ENCODE measurements at regions not wholly inside any gene's neighbourhood (a gene's known extent, or its start where the extent isn't known, plus 50 kb on each side); places are given as distances from the start of the nearest gene placed in this dataset.
"Not testable (repeated sequence)": the region's sequence is repeated elsewhere in the genome, so short reads cannot be mapped to it uniquely, and the experiment has no call there.

- no peak for DNase-seq
These were observed 219.9 kb upstream of the IRS2 start for GRCh38 chr13:110006304-110006703.

DNA sequence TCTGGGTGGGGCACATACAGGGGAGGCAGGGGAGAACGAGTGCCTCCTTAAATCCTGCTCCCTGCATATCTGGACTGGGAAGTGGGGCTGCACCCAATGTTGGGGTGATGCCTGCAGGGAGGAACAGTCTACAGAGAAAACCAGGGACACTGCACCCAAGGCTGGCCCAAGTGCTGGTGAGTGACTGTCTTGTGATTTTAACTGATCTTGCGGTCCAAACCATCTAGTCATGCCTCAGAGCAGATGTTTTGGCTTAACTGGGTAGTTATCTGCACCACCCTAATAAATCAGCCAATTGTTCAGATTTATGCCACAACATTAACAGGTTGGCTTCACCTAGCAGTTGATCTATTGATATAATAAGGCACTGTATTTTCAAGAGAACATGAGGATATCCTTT lies 219.2 kb upstream of the IRS2 start:
- no peak for DNase-seq

GRCh38 chr13:110004814-110005213 lies 218.4 kb upstream of the IRS2 start:
- DNase-seq, result no peak

GRCh38 chr13:110001670-110002275 lies 215.4 kb upstream of the IRS2 start:
- no peak for DNase-seq

GRCh38 chr13:110000534-110001345 lies 214.4 kb upstream of the IRS2 start:
- no peak for DNase-seq

DNA sequence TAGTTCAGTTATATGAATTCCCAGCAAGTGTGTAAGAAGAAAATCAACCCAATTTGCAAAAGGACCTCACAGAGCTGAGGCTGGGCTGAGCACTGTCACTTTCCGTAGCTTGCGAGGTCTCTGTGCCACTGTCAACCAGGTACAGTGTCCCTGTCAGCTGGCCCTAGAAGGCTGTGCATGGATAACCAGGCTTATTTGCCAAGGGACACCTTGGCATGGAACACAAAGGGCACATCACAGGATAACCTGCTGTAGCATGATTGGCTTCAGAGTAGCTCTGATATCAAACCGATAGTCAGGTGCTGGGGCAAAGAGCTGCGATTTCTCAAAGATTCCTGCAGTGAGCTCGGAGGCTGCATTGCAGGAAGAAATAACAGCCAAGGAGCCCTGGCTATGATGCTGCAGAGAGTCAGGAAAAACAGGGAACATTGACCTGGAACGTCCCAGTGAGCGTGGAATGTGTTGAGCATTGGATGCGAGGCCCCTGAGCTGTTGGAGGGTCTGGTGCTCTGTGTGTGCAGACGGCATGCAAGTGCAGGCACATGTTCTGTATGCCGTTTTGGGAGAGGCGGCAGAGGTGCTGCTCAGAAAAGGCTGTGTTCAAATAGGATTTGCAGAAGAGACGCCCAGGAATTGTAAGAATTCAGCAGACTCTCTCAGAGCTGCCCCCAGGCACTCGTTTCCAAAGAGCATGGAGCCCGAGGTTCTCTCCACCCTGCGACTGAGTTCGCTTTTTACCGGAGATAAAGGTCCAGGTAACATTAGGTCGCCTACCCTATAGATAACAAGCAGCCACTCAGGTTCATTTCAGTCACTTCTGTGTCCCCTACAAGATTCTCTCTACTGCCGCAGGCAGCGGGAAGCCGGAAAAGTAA lies 213.5 kb upstream of the IRS2 start:
- no peak for DNase-seq

DNA sequence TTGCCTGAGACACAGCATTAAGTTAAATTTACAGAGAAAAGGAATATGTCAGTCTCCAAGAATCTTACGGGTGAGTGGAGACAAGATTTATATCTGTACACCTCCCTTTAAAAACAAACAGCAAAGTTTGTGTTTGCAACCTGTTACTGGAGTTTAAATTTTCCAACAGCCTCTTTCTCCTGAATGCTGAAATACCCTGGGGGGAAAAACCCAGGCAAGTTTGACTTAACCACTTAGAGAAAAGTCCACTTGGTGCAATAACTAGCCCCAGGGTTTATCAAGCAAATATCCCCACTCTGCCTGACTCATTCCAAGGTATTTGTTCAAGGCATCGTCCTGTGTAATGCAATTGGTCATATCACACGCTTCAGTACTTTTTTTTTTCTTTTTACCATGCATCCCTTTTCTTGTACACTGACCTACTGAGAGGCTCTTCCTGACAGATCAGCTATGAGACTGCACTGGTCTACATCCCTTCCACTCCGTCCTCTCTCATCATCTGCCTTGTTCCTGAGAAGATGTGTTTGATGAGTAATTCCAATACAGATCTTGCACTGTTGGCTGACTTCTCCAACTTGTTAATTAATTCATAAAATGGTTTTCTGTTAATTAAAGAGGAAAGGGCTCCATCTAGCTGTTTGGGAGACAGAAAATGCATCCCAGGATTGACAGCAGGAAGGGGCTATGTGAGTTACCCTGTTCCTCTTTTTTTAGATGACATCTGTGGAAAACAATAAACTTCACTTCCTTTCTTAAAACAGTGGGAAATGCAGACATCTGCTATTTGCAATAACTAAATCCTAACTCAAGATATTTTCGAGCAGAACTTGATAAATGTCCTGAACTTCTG lies 212.5 kb upstream of the IRS2 start:
- DNase-seq, result no peak

DNA sequence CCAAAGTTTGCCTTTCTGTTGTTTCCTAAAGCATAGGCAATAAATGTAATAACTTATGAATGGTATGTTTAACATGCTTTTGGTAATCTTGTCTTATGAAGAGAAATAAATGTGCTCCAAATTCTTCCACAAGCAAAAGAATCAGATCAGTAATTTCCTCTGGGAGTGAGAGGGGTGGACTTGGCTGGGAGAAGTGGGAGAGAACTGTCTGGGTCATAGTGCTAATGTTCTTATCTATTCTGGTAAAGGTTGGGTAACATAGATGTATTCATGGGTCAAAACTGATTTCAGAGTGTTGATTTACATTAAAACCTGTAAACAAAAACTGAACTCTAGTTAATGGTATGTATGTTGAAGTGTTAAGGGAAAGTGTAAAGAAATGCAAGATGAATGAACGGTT lies 211.7 kb upstream of the IRS2 start:
- DNase-seq, result no peak

- DNase-seq, result not testable (repeated sequence)
These were observed 210.7 kb upstream of the IRS2 start for GRCh38 chr13:109997056-109997595.

GRCh38 chr13:109996404-109996960 lies 210.1 kb upstream of the IRS2 start:
- no peak for DNase-seq

DNA sequence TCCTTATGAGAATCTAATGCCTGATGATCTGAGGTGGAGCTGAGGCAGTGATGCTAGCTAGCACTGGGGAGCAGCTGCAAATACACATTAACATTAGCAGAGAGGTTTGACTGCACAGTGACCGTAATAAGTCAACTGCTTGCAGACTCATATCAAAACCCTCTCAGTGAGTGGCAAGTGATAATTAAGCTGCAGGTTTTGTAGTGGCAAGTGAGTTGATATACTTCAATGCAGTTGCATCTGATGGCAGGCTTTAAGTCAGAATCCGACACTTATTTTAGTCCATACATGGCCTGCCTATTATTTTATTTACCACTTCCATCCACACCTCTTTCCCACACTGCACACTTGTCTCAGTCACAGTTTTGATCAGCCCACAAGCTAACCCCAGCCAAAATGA lies 209.2 kb upstream of the IRS2 start:
- no peak for DNase-seq

DNA sequence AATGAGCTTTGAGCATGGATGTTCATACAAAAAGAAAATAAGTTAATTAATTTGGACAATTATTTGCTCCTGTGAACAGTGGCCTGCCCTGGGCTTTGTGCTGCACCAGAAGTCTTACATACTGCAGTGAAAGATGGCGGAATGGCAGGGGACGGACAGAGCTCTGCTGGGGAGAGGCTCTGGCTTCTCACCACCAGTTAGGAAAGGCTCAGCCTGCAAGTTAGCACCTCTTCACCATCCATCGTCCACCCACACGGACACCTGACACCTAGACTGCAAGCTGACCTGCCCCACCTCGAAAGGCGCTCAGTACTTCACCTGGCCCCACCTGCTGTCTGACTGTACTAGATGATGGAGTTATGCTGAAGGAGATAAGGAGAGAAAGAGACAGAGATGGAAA lies 203.9 kb upstream of the IRS2 start:
- no peak for DNase-seq

DNA sequence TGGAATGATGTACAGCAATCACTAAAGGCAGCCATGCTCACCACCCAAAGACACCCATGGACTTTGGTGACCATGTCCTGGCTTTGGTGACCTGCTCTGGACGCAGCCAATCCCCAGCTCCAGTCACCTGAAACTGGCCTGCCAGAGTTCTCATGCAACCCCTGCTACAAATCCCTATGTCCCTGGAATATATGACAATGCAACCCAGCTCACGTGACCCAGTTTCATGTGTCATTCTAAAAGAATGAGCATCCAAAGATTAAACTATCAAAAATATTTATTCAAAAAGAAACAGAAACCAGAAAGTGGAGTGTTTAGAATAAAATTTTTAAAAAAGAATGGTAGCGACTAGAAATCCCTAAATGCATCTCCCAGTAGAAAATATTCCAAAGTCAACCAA lies 203.3 kb upstream of the IRS2 start:
- DNase-seq, result no peak

DNA sequence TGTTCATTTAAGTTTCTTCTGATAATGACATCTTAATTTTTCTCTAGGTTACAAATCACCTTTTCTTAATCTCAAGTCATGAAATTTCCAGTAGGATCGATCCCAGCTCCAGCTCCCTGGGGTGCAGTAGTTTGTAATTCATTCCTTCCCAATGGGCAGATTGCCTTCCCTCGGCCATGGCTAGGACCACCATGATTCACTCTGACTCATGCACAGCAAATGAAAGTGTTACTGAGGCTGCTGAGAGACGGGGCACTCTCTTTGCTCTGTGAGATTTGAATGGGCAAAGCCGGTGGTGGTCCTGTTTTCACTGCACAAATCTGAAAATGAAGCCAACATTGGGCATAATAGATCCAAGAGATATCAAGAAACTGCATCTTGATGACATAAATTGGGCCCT lies 202.8 kb upstream of the IRS2 start:
- DNase-seq, result no peak

GRCh38 chr13:109986851-109987250 lies 200.5 kb upstream of the IRS2 start:
- no peak for DNase-seq

GRCh38 chr13:109985871-109986450 lies 199.6 kb upstream of the IRS2 start:
- DNase-seq, result no peak

GRCh38 chr13:109983447-109983846 lies 197.1 kb upstream of the IRS2 start:
- DNase-seq, result no peak

- no peak for DNase-seq
These were observed 194.6 kb upstream of the IRS2 start for GRCh38 chr13:109981000-109981399.

- DNase-seq, result not testable (repeated sequence)
These were observed 193.3 kb upstream of the IRS2 start for GRCh38 chr13:109979676-109980075.

GRCh38 chr13:109979228-109979627 lies 192.8 kb upstream of the IRS2 start:
- no peak for DNase-seq

GRCh38 chr13:109977212-109977968 lies 191.0 kb upstream of the IRS2 start:
- no peak for DNase-seq

Data from NCI-H69 (cell line).